NCI-H2227 (cell line): ENCODE measurements at regions not wholly inside any gene's neighbourhood (a gene's known extent, or its start where the extent isn't known, plus 50 kb on each side); places are given as distances from the start of the nearest gene placed in this dataset.
A peak's percentile ranks its signal among the peaks of the same experiment; 100 is the strongest.

Experiments
- DNase-seq: peaks from one replicate; lab custom pipeline; 2025; ENCODE audit not compliant: unreplicated experiment; lab: John Stamatoyannopoulos, UW

GRCh38 chr18:64271975-64272659, 123.2 kb upstream of the LINC00305 start:
- DNase-seq: no peak

DNA sequence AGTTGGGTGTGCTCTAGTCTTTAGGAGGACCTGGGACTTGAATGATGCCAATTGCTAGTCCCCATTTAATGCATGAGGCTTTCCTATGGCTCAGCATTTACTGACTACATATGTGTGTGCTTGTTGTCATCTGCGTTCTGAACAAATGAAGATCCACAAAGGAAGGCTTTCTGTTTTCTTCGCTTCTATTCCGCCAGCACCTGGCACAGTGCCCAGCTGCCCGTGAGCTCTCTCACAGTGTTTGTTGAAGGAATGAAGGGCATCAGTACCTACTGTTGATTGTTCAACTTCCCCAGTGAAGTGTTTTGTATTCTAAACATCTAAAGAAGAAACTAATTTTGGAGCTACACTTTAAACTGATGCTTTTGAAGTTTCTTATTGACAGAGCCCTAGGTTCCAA, 122.4 kb upstream of the LINC00305 start:
- peak; percentile 19 for DNase-seq

DNA sequence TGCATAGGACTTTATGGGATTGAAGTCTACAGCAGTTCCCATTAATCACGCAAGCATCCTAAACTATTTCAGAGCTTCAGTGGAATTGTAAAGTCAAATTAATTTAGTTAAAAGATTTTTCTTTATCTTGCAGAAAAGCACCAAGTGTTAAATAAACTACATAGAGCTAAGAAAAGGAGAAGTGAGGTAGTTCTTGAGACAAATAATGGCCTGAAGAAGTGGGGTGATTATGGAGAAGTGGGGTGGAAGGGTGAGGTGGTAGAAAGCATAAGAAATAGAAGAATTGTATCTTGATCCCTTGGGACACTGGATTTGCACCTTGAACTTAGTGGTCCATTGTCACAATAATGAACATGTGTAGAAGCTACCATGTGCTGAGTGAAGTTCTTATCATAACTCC, 121.7 kb upstream of the LINC00305 start:
- no peak for DNase-seq

- no peak for DNase-seq
These were observed 121.2 kb upstream of the LINC00305 start for GRCh38 chr18:64270121-64270520.

DNA sequence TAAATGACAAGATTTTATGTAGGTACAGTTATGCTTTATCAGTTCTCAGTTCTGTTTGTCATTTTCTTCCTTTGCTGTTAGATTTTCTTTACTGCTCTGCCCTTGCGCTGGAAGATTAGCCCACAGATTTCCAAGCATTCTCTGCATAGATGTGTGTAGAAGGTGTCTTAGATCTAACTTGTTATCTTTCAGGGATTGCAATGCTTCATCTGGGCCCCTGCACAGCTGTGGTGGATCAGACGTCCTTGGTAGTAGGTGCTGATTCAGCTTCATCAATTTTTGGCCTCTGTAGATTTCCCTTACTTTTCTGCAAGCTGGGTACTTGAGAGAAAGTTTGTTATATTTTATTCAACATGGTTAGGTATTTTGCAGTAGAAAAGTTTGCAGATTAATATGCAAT, 115.3 kb upstream of the LINC00305 start:
- no peak for DNase-seq

DNA sequence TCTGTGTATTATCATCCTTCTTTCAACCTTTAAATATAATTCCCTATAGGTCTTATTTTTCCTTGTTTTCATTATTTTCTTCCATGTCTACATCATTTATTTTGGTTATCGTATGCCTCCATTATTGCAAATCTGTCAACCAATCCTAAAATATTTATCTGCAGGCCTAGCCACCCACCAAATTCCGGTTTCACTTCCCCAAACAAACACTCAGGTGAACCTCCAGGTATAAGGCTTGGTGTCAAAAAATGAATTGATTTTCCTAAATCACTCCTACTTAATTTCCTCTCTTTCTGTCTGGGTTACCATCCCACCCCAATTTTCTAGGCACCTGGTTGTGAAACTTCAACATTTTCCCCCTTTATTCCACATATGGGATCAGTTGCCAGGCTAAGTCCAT, 111.9 kb upstream of the LINC00305 start:
- no peak for DNase-seq

GRCh38 chr18:64259871-64260270, 111.0 kb upstream of the LINC00305 start:
- no peak for DNase-seq

DNA sequence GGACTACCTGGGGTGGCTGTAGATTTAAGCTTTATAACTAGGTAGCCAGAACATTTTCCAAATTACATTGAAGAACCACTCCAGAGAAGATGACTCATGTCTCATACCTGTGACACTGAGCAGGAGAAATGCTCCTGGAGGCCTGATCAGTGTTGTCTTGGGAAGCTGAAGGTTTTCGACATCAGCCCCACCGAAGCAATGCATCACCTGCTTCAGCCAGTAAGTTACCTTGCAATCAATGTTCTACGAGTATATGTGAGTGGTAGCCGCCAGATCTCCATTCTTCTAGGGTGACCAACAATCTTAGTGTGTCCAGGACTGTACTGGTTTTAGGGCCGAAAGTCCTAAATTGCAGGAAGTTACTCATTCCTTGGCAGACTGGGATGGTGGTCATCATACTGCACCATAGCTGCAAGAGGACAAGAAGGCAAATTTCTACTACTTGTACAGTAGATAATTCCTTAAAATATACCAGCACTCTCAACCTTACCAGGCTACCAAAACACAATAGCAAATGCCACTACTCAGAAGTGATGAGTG, 109.3 kb upstream of the LINC00305 start:
- no peak for DNase-seq

- no peak for DNase-seq
These were observed 105.7 kb upstream of the LINC00305 start for GRCh38 chr18:64254399-64255093.

- DNase-seq: no peak
These were observed 105.0 kb upstream of the LINC00305 start for GRCh38 chr18:64253873-64254272.

- no peak for DNase-seq
These were observed 104.3 kb upstream of the LINC00305 start for GRCh38 chr18:64253222-64253621.

DNA sequence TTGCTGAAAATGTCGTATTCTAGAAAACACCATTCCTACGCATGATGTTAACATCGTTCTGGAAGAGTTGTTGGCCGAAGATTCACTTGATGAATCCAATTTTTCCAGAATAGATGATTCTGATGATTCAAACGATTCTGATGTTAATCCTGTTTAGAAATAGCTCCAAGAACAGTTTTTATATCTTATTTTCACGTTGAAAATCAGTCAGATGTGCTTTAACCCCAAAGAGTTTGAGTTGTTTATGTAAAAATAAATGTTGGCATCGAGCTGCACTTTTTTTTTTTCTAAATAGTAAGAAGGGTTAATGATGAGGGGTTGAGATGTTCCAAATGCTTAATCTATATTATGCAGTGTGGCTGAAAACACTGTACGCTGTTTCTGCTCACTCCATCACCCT, 99.9 kb upstream of the LINC00305 start:
- DNase-seq: no peak

DNA sequence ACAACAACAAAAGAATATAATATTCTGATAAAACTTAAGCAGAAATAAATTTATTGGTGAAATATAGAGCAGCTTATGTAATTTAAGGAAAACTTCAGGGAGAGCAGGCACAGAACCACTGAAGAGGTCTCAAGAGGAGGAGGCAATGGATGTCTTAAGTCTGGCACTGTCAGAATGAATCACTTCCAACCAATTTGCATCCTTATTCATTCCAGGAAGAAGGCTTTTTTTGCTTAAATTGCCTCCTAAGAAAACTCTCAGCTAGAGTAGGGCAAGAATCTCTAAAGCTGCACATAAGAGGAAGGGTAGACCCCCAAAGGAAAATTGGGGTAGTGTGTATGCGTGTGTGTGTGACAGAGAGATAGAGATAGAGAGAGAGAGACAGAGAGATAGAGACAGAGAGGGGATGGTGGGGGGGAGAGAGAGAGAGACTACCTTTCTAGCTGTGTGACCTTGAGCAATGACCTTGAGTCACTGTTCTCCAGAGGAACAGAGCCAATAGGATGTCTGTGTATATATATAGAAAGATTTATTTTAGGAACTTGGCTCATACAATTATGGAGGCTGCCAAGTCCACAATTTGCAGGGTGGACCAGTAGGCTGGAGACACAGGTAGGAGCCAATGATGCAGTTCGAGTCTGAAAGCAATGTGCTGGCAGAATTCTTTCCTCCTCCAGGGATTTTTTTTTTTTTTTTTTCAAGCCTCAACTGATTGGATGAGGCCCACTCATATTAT, 96.4 kb upstream of the LINC00305 start:
- DNase-seq: no peak

DNA sequence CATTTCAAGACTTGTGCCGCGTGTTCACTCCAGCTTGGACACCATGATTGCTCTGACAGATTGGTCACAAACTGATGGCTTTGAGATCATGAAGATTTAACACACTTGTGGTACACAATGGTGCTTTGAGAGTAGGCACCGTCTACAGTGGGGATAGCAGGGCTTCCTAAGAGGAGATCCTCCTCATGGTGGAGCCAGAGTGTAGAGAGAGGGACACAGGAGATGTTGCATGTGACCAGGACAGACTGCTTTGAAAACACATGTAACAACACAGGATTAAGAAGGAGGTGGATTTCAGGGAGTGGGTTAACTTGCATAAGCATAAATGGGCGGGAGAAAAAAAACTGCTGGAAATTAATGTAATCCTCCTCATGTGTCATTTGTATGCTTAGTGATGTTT, 95.7 kb upstream of the LINC00305 start:
- no peak for DNase-seq

DNA sequence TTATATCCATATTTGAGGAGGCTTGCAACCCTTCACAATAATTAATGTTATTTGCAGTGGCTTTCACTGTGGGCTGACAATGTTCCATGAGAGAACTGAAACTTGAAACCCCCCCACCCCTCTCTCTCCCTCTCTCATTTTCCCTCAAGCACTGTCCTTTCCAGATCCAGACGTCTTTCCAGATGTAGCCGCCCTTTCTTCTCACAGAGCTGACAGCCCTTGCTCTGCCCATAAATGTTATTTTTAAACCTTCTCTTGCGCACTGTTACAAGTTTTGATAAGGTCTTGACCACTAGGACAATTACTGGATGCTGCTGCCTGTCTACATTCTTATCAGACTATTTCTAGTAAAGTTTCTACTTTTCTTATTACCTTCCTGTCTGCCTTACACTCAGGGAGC, 91.4 kb upstream of the LINC00305 start:
- no peak for DNase-seq

DNA sequence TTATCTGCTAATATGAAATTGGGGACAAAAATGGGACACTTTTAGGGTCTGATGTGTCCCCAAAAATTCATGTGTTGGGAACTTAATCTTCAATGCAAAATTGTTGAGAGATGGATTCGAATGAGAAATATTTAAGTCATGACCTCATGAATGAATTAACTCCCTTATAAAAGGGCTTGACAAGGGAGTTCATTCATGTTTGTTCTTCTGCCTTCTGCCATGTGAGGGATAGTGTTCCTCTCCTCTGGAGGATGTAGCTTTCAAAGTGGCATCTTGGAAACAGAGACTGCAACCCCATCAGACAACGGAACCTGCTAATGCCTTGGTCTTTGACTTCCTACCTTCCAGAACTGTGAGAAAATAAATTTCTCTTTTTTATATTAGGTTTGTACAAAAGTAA, 89.2 kb upstream of the LINC00305 start:
- DNase-seq: no peak

- DNase-seq: no peak
These were observed 85.4 kb upstream of the LINC00305 start for GRCh38 chr18:64234321-64234720.

DNA sequence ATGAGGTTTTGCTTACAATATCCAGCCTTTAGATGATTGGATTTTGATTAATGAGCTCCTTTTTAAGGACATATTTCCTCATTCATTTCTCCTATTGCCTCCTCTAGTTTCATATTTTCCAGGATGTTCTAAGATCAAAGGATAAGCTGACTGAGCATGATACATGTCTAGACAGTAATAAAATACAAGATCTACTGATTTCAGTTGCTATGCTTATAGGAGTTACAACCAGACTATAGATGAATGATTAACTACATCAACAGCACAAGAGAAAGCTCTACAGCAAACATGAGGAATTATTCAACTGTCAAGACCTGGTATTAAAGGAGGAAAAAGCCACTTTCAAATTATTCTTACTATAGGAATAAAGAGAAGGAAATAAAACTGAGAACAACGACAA, 85.0 kb upstream of the LINC00305 start:
- DNase-seq: no peak

DNA sequence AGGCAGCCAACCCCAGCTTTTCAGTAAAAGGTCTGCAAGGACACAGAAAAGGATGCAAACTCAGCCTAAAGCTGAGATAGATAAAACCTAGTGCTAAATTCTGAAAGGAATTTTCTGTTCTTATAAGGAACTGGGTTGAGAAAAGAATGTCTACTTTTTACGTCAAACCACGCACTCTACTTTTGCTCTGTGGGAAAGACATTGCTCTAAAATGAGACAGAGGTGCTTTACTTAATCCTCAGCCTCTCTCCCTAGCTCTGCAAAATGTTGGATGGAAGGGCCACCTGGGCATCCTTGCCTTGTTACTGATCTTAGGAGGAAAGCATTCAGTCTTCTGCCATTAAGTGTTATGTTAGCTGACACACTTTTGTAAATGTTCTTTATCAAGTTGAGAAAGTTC, 72.1 kb upstream of the LINC00305 start:
- no peak for DNase-seq

DNA sequence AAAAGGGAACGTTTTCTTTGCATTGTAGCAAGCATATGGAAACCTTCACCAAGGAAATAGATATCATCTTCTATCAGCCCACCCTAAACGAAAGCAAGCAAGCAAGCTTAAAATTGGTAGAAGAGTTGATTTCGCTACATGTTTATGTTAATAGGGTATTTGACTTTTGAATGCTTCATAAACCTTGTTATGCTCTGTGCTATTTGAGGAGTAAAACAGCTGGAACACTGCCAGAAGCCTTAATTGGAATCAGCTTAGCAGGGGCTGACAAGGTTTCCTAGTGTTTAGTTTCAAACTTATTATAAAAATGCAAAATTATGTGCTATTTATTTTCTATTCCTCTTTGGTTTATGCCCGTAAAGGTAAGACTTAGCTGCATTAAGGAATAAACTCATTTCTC, 70.6 kb upstream of the LINC00305 start:
- DNase-seq: no peak

GRCh38 chr18:64210401-64210949, 61.6 kb upstream of the LINC00305 start:
- no peak for DNase-seq

DNA sequence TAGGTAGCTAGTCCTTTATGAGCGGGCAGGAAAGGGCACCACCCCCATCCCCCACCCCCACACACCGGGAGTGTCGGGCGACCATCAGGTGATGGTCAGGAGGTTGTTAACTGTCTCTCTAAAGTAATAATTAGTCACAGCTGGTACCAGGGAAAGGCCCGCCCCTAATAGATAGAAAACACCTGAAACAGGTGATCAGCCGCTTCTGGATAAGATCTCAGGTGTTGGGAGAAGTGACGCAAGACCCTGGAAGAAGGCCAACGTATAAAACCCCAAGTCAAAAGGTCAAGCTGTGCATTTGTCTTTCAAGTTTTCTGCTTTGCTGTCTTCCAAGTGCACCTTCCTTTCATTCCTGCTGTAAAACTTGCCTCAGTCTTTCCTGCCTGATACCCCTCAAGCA, 59.6 kb upstream of the LINC00305 start:
- DNase-seq: no peak
